Activated CD4-positive, alpha-beta T cell treated with anti-CD3 and anti-CD28 coated beads, Interleukin-2, amount 50 U/mL, for 24 hours (primary cell): ENCODE measurements at regions not wholly inside any gene's neighbourhood (a gene's known extent, or its start where the extent isn't known, plus 50 kb on each side); places are given as distances from the start of the nearest gene placed in this dataset.
"Not testable (repeated sequence)": the region's sequence is repeated elsewhere in the genome, so short reads cannot be mapped to it uniquely, and the experiment has no call there.

Source experiments
- DNase-seq, 2 donors: peaks; one replicate each; pipeline ENCODE4 v3.0.0-alpha.2; 2020; ENCODE audit warnings: low read depth in 1 of 2, low spot score in 1 of 2

DNA sequence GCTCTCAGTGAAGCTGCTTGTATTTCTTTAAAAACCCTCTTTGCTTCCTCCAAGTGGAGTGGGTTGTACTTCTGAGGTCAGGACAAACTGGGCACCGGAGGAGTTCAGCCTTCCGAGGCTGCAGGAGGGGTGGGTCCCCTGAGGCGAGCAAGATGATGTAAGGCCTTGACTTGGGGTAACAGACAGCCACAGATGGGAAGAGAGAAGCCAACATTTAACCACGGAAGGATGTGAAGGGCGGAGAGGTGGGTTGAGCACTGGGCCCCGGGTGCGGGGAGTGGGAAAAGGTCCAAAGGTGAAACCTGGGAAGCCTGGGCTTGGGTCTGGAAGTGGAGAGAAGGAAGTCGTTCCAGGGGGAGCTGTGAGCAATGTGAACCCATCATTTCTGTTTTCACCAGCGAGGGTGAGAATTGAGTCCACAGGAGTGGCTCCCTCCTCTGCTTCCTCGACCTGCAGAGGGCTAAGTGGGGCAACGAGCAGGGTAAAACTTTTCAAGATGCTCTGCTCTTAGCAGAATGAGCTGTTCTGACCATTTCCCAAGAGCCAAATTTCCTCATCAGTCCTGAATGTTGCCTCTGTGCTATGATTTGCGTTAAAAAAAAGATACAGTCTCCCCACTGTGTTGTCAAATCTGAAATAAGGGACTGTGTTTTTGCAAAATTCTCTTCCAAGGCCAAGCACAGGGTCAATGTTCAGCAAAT is 137.7 kb upstream of the CRHR1 start:
- no peak for DNase-seq

GRCh38 chr17:45648642-45649041 is 135.5 kb upstream of the CRHR1 start:
- no peak for DNase-seq

DNA sequence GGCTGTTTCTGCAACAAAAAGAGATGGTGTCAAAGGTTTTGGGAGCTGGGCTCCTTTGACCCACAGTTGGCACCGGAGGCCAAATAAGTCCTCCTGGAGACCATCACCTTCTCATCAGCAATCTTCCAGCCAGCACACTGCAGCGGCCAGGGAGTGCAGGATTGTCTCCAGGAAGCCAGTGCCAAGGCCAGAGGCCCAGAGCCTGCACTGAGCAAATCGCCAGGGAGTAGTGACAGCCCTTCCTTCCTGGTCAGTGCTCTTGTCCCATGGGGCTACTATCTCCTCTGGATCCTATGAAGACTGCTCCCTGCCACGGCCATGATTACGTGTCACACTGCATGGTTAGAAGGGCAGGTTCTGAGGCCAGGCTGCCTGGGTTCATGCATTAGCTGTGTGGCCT is 134.3 kb upstream of the CRHR1 start:
- DNase-seq: no peak

- DNase-seq: no peak
These were observed 133.6 kb upstream of the CRHR1 start for GRCh38 chr17:45650561-45650960.

DNA sequence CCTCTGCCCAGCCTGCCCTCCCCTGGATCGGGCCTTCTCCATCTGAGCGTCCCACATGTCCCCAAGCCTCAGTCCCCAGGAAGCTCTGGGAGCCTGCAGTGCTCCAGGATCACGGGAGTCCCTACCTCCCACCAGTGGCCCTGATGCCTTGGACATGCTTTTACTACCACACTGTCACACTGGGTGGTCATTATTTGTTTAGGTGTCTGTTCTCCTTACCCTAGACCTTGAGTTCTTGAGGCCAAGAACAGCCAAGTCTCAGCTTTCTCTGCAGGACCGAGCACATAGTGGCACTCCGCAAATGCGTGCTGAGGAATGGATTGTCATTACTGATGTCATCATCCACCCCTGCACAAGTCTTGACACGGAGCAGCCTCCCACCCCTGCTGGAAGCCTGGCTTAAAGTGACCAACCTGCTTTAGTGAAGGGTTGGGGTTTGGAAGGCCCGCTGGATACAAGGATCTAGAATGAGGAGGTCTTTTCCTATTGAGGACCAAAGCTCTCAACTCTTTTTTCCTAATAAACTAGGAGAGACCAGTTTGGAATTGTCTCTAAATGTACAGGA is 132.9 kb upstream of the CRHR1 start:
- no peak for DNase-seq

- no peak for DNase-seq
These were observed 130.5 kb upstream of the CRHR1 start for GRCh38 chr17:45653616-45654015.

GRCh38 chr17:45656527-45657181 is 127.5 kb upstream of the CRHR1 start:
- no peak for DNase-seq

DNA sequence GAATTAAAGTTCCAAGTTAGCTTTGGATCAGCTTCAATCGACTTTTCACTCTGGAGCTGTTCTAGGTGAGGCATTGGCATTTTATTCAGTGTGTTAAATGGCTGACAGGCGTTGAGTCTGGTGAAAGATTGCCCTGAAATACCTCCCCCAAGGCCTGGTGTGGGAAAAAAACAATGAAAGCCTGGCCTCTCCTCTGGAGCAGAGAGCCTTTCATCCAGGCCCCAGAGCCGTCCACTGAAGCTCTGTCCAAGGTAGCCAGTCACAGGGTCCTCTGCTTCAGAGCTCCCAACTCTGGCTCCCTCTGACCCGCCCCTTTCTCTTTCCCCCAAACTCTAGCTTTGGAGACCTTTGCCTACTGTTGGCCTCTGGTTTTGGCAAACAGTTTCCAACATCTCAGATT is 123.6 kb upstream of the CRHR1 start:
- no peak for DNase-seq

GRCh38 chr17:45662432-45662831 is 121.7 kb upstream of the CRHR1 start:
- DNase-seq: no peak

DNA sequence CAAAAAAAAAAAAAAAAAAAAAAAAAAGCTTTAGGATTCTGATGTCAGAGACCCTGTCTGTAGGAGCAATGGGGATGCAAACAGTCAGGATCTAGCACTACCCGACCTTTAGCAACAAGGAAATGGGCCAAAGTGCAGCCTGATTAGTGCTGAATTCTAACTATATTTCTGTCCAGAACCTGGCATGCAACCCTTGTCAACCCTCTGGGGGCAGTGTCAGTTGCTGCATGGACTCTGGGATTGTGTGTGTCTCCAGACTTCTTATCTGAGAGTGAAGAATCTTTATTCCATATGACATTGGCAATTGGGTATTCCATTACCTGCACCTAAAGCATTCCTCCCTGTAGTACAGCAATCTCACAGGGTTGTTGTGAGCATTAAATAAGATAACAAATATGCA is 120.3 kb upstream of the CRHR1 start:
- no peak for DNase-seq

GRCh38 chr17:45664921-45665320 is 119.2 kb upstream of the CRHR1 start:
- DNase-seq: no peak

DNA sequence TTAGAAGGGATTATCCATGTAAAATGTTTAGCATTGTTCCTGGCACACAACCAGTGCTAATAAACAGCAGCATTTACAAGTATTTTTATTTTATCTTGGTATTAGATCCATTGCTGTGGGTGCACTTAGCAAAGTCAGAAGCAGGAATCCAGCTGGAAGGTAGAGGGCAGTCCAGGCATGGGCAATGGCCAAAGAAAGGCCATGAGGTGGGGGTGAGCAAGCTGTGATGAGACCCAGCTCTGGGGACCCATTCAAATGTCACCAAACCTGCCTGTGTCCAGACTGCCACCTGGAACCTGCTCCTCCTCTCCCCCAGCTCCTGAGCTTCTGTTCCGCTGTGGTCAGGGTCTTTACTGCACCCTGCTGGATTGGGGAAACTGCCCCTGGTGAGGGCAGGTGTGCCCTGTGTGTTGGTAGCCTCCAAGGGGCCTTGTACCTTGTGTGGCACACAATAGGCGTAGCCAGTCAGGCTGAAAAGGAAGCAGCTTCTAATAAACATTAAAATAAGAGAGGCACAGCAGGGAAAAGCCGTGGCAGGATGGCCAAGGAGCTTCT is 118.0 kb upstream of the CRHR1 start:
- no peak for DNase-seq

DNA sequence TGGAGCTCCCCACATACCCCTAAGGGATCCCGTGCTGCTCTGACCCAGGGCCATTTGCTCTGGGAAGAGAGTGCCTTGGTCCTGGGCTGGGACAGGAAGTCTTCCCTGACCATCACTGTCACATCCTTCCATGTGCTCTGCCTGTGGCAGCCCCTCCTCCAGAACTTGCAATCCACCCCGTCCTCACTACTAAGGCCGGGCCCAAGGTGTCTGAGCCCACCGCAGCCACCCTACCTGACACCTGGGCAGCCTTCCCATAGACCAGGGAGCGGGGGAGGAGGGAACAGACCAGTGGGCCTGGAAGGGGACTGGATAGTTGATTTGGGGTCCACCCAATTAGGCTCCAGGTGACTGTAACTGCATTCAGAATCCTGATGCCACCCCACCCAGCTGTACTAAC is 117.5 kb upstream of the CRHR1 start:
- no peak for DNase-seq

DNA sequence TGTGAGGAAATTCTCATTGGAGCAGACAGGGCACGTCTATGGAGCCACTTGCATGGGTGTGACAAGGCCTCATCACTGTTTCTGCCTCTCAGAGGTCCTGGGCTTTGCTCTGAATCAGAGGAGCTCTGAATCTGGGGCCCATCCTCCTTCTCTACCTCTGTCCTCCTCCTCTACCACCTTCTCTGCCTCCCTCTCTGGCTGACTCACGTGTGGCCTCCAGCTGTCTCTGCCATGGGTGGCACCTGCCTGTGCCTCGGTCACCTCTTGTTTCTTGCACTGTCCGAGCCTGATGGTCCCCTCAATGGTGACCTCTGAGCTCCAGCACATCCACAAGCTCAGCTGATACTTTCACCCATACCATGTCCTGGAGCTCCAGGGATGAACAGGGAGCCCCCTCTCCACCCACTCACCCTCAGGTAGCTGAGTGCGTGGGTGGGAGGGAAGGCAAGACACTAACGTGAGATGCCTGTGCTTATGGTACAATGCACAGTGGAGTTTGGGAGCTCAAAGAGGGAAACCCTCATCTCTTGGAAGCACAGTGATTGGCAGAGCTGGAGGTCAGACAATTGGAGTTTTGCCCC is 116.4 kb upstream of the CRHR1 start:
- no peak for DNase-seq

DNA sequence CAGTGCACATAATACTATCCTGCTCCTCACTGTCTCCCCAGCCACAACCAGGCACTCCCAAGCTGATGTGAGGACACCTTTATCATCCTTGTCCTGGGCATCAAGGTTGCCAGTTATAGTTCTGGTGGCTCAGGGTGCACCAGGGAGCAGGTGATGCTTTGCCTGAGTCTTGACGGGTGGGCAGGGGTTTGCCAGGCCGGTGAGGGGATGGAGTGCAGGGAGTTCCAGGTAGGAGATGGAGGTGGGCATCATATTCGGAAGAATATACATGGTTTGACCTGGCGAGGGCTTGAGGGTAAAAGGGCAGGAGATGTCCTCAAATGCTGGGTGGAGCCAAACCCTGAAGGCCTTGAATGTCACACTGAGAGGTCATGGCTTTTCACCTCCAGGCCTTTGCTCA is 115.8 kb upstream of the CRHR1 start:
- no peak for DNase-seq

- no peak for DNase-seq
These were observed 111.8 kb upstream of the CRHR1 start for GRCh38 chr17:45672301-45672700.

DNA sequence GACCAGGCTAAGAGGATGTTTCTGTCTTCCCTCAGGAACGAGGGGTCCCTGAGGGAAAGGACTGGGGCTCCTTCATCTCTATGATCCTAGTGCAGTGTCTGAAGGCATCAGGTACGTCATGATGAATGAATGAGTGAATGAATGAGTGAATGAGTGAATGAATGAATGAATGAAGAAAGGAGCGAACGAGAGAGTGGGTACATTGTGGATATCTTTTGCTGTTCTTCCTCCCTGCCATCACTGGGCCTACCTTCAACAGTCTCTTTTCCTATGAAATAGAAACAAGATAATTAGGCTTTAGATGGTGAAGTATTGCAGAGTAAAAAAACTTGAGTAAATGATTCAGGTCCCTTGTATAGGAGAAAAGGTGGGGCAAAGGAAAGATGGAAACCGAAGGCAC is 111.3 kb upstream of the CRHR1 start:
- no peak for DNase-seq

- not testable (repeated sequence) for DNase-seq
These were observed 110.4 kb upstream of the CRHR1 start for GRCh38 chr17:45673759-45674158.

GRCh38 chr17:45675012-45675411 is 109.1 kb upstream of the CRHR1 start:
- no peak for DNase-seq

- no peak for DNase-seq
These were observed 108.2 kb upstream of the CRHR1 start for GRCh38 chr17:45675892-45676291.

DNA sequence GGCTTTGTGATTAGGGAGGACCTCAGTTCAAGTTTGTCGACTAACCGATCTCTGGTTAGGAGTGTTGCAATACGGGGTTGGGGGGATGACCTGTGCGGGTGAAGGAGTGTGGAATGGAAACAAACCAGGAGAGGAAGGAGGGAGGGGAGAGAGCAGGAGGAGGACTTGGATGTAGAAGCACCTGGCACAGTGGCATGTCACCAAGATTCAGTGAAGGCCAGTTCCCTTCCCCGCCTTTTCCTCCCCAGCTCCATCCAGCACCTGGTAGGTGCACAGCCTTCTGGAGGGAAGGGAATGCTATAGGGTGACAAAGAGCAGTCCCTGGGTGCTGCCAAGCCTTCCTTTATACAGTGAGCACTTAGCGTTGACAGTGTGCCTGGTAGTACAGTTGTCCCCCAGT is 107.4 kb upstream of the CRHR1 start:
- no peak for DNase-seq

GRCh38 chr17:45677770-45678169 is 106.3 kb upstream of the CRHR1 start:
- no peak for DNase-seq
